Natural killer cell (primary cell): ENCODE measurements at regions not wholly inside any gene's neighbourhood (a gene's known extent, or its start where the extent isn't known, plus 50 kb on each side); places are given as distances from the start of the nearest gene placed in this dataset.

Source experiments
- ATAC-seq, 3 donors: fragments of 150-1000 bp in 2 of 3; fragments of 200-7000 bp in 1 of 3; cut with Tn5 transposase; 1 replicate in 1 of 3; 2 replicates in 2 of 3; pipeline ENCODE4 v1.10.0; 2021; ENCODE audit warnings: mild to moderate bottlenecking in 2 of 3, moderate library complexity in 2 of 3
- DNase-seq, 2 donors: peaks; one replicate each; pipeline versions ENCODE4 v3.0.0 to v3.0.0-alpha.2; 2013 to 2021; ENCODE audit warnings: mixed read lengths in 1 of 2
- H3K27ac ChIP-seq: one replicate; pipeline ENCODE4 v1.5.1; 2013; ENCODE audit warnings: mild to moderate bottlenecking, low read length
- H3K27me3 ChIP-seq: one replicate; pipeline ENCODE4 v1.6.1; 2013; ENCODE audit warnings: low read length; ENCODE audit not compliant: control insufficient read depth, insufficient read depth
- H3K36me3 ChIP-seq: one replicate; pipeline ENCODE4 v1.6.1; 2013; ENCODE audit warnings: low read length; ENCODE audit not compliant: control insufficient read depth, insufficient read depth
- H3K4me1 ChIP-seq: one replicate; pipeline ENCODE4 v1.6.1; 2013; ENCODE audit warnings: low read length; ENCODE audit not compliant: control insufficient read depth, insufficient read depth
- H3K4me3 ChIP-seq: one replicate; pipeline ENCODE4 v1.5.1; 2013; ENCODE audit warnings: low read length
- H3K9me3 ChIP-seq: one replicate; pipeline ENCODE4 v1.6.1; 2013; ENCODE audit warnings: low read length; ENCODE audit not compliant: control insufficient read depth, insufficient read depth
- H3K27ac Mint-ChIP-seq, 2 donors: one replicate each; pipeline ENCODE4 v1.8.0; 2022; ENCODE audit warnings: mild to moderate bottlenecking in 2 of 2, mixed read lengths in 2 of 2, moderate library complexity in 1 of 2
- H3K27me3 Mint-ChIP-seq, 2 donors: one replicate each; pipeline ENCODE4 v1.8.0; 2022; ENCODE audit warnings: low read depth in 2 of 2, mixed read lengths in 2 of 2
- H3K36me3 Mint-ChIP-seq: one replicate; pipeline ENCODE4 v1.8.0; 2022; ENCODE audit warnings: mixed read lengths
- H3K4me1 Mint-ChIP-seq, 2 donors: one replicate each; pipeline ENCODE4 v1.8.0; 2022; ENCODE audit warnings: mixed read lengths in 2 of 2
- H3K4me3 Mint-ChIP-seq: one replicate; pipeline ENCODE4 v1.8.0; 2022; ENCODE audit warnings: mild to moderate bottlenecking, moderate library complexity, mixed read lengths
- H3K9me3 Mint-ChIP-seq, 2 donors: one replicate each; pipeline ENCODE4 v1.8.0; 2022; ENCODE audit warnings: mixed read lengths in 2 of 2
- CTCF ChIP-seq: fragments of 200-600 bp; IDR thresholded peaks from one replicate; pipeline ENCODE4 v1.8.0; 2022; ENCODE audit warnings: antibody characterized with exemption
- WGBS: methylation state at CpG from one replicate; pipeline ENCODE4 v1.1.7; 2013; ENCODE audit warnings: missing lambda C conversion rate; ENCODE audit not compliant: insufficient coverage; 5-methylcytosine and 5-hydroxymethylcytosine counted together
- intact Hi-C: fragments of 100-400 bp; cut with micrococcal nuclease; formaldehyde crosslinking; loops from one replicate; pipeline ENCODE4 v1.14.2; 2022

- no peak overlapping the region for H3K4me3 Mint-ChIP-seq
These were observed 1481.1 kb downstream of the STIM2 start for GRCh38 chr4:28341784-28342183.

GRCh38 chr4:28350485-28350884 is 1489.8 kb downstream of the STIM2 start:
- no peak for DNase-seq
- H3K27ac Mint-ChIP-seq, result no peak overlapping the region
- Histone ChIP-seq H3K27me3 (no peaks in the 10 kb centered on the region), H3K4me3 (no peak overlapping the region), H3K4me1 (no peaks in the 10 kb centered on the region), H3K27ac (no peak overlapping the region), H3K9me3 (no peaks in the 10 kb centered on the region), H3K36me3 (no peaks in the 10 kb centered on the region)
- H3K9me3 Mint-ChIP-seq, result peaks cover 7 to 13% of the 10 kb centered on the region in 2 donors
- TF ChIP-seq CTCF, result no peak
- no peaks in the 10 kb centered on the region for H3K27me3 Mint-ChIP-seq
- intact Hi-C loops, result no loop called here
- no peaks in the 10 kb centered on the region for H3K4me1 Mint-ChIP-seq
- H3K36me3 Mint-ChIP-seq, result no peaks in the 10 kb centered on the region
- no peak for ATAC-seq
- H3K4me3 Mint-ChIP-seq, result no peak overlapping the region

More at GRCh38 chr4:28341784-28342183, 1481.1 kb downstream of the STIM2 start:
- Mint-ChIP-seq H3K27ac (no peak overlapping the region), H3K27me3 (no peaks in the 10 kb centered on the region), H3K4me1 (no peaks in the 10 kb centered on the region), H3K36me3 (peaks cover 8% of the 10 kb centered on the region), H3K9me3 (peaks cover 16 to 27% of the 10 kb centered on the region in 2 donors)
- ATAC-seq (no peak), DNase-seq (no peak)
- H3K27me3 ChIP-seq, result no peaks in the 10 kb centered on the region
- WGBS, result 81% methylated on average over 2 of the region's 2 CpGs
- H3K27ac ChIP-seq, result no peak overlapping the region
- no peaks in the 10 kb centered on the region for H3K4me1 ChIP-seq
- no peaks in the 10 kb centered on the region for H3K9me3 ChIP-seq
- H3K4me3 ChIP-seq, result no peak overlapping the region
- no peak for TF ChIP-seq CTCF
- no peaks in the 10 kb centered on the region for H3K36me3 ChIP-seq
- intact Hi-C loops, result no loop called here

- intact Hi-C loops, result no loop called here
- H3K4me3 ChIP-seq, result no peak overlapping the region
These were observed 1490.5 kb downstream of the STIM2 start for GRCh38 chr4:28351102-28351501.

More at GRCh38 chr4:28351102-28351501, 1490.5 kb downstream of the STIM2 start:
- H3K36me3 Mint-ChIP-seq, result no peaks in the 10 kb centered on the region
- Histone ChIP-seq H3K36me3 (no peaks in the 10 kb centered on the region), H3K27ac (no peak overlapping the region), H3K27me3 (no peaks in the 10 kb centered on the region), H3K9me3 (no peaks in the 10 kb centered on the region), H3K4me1 (no peaks in the 10 kb centered on the region)
- no peaks in the 10 kb centered on the region for H3K4me1 Mint-ChIP-seq
- no peaks in the 10 kb centered on the region for H3K27me3 Mint-ChIP-seq
- H3K9me3 Mint-ChIP-seq, result peaks cover 12 to 13% of the 10 kb centered on the region in 2 donors
- ATAC-seq (no peak), DNase-seq (no peak)
- no peak for TF ChIP-seq CTCF
- WGBS, result 0% methylated on average over 1 of the region's 1 CpG
- no peak overlapping the region for H3K4me3 Mint-ChIP-seq
- no peak overlapping the region for H3K27ac Mint-ChIP-seq
